SU-DHL-6 (cell line): ENCODE measurements at regions not wholly inside any gene's neighbourhood (a gene's known extent, or its start where the extent isn't known, plus 50 kb on each side); places are given as distances from the start of the nearest gene placed in this dataset.

Experiments used
- H2AFZ ChIP-seq: fragments of 200-600 bp; sonication (generic); 2 replicates; pipeline ENCODE4 v1.6.1; 2014; ENCODE audit warnings: low read depth, mild to moderate bottlenecking, moderate library complexity, mixed read lengths, antibody characterized with exemption, low read length; ENCODE audit not compliant: severe bottlenecking
- H3F3A ChIP-seq: fragments of 200-600 bp; shearing (Covaris generic); 2 replicates; pipeline ENCODE4 v1.6.0; 2016; ENCODE audit warnings: antibody characterized with exemption, mild to moderate bottlenecking; ENCODE audit not compliant: insufficient read depth
- H3K27ac ChIP-seq: fragments of 200-600 bp; sonication (generic); 2 replicates; pipeline ENCODE4 v1.5.1; 2016; ENCODE audit warnings: low read depth, mild to moderate bottlenecking, low read length, moderate library complexity, mixed read lengths
- H3K27me3 ChIP-seq: fragments of 200-600 bp; sonication (generic), shearing (Covaris generic); 2 replicates; pipeline ENCODE4 v1.6.0; 2014; ENCODE audit warnings: mild to moderate bottlenecking, low read length
- H3K36me3 ChIP-seq: fragments of 200-600 bp; sonication (generic); 2 replicates; pipeline ENCODE4 v1.6.1; 2014; ENCODE audit warnings: mild to moderate bottlenecking, low read length, mixed read lengths
- H3K4me2 ChIP-seq: fragments of 300-600, 200-600 bp; shearing (Covaris generic), sonication (generic); 2 replicates; pipeline ENCODE4 v1.6.0; 2014; ENCODE audit warnings: low read length, low read depth, mild to moderate bottlenecking; ENCODE audit not compliant: poor library complexity, severe bottlenecking
- H3K4me3 ChIP-seq: fragments of 200-600 bp; sonication (generic); 2 replicates; pipeline ENCODE4 v1.5.1; 2014; ENCODE audit warnings: antibody characterized with exemption, low read length, mild to moderate bottlenecking, mixed read lengths; ENCODE audit not compliant: insufficient read depth, poor library complexity, severe bottlenecking
- H3K79me2 ChIP-seq: fragments of 200-600 bp; sonication (generic); 2 replicates; pipeline ENCODE4 v1.6.1; 2014; ENCODE audit warnings: mild to moderate bottlenecking, low read length, moderate library complexity; ENCODE audit not compliant: insufficient read depth
- H3K9ac ChIP-seq: fragments of 200-600 bp; sonication (generic); 2 replicates; pipeline ENCODE4 v1.7.0; 2014; ENCODE audit warnings: mild to moderate bottlenecking, low read length
- H3K9me2 ChIP-seq: fragments of 200-600 bp; sonication (generic); replicated peaks from 2 replicates; pipeline ENCODE4 v1.6.1; 2014; ENCODE audit warnings: low read length; ENCODE audit not compliant: insufficient read depth
- H3K9me3 ChIP-seq: fragments of 200-600 bp; sonication (generic); 2 replicates; pipeline ENCODE4 v1.6.1; 2014; ENCODE audit warnings: low read length, mixed read lengths; ENCODE audit not compliant: insufficient read depth
- H4K20me1 ChIP-seq: fragments of 200-600 bp; sonication (generic); 2 replicates; pipeline ENCODE4 v1.6.1; 2014; ENCODE audit warnings: low read depth, mild to moderate bottlenecking, antibody characterized with exemption, low read length, moderate library complexity, mixed read lengths
- CTCF ChIP-seq: fragments of 200-600 bp; sonication (generic); IDR thresholded peaks from one replicate; pipeline ENCODE4 v1.5.1; 2017; ENCODE audit warnings: antibody characterized with exemption, mild to moderate bottlenecking, low read length, moderate library complexity; ENCODE audit not compliant: insufficient read depth, poor library complexity, severe bottlenecking
- EZH2phosphoT487 ChIP-seq: fragments of 200-600 bp; sonication (generic), shearing (Covaris generic); conservative IDR thresholded peaks from 2 replicates; pipeline ENCODE4 v1.6.1; 2018; ENCODE audit warnings: mild to moderate bottlenecking, antibody characterized with exemption, low read length, moderate library complexity, mixed read lengths

GRCh38 chr14:106874350-106874749 is 1348.0 kb downstream of the TMEM121 start:
- no peak overlapping the region for H3K4me2 ChIP-seq
- no peak overlapping the region for H3K9ac ChIP-seq
- H3K4me3 ChIP-seq: no peak overlapping the region
- H3K9me2 ChIP-seq: no peaks in the 10 kb centered on the region
- H4K20me1 ChIP-seq: no peaks in the 10 kb centered on the region
- no peaks in the 10 kb centered on the region for H3K27me3 ChIP-seq
- peaks cover 12% of the 10 kb centered on the region for H3F3A ChIP-seq
- H2AFZ ChIP-seq: no peak overlapping the region
- no peaks in the 10 kb centered on the region for H3K36me3 ChIP-seq
- H3K9me3 ChIP-seq: no peaks in the 10 kb centered on the region
- no peaks in the 10 kb centered on the region for H3K79me2 ChIP-seq
- no peak overlapping the region for H3K27ac ChIP-seq
- TF ChIP-seq CTCF: no peak
- TF ChIP-seq EZH2phosphoT487: no peak

GRCh38 chr14:106875503-106875902 is 1349.1 kb downstream of the TMEM121 start:
- H3K79me2 ChIP-seq: no peaks in the 10 kb centered on the region
- H2AFZ ChIP-seq: peak overlapping the region; percentile 57
- no peaks in the 10 kb centered on the region for H3K9me3 ChIP-seq
- H3K36me3 ChIP-seq: no peaks in the 10 kb centered on the region
- H3K9me2 ChIP-seq: no peaks in the 10 kb centered on the region
- H4K20me1 ChIP-seq: no peaks in the 10 kb centered on the region
- no peak overlapping the region for H3K9ac ChIP-seq
- no peaks in the 10 kb centered on the region for H3K27me3 ChIP-seq
- H3K4me3 ChIP-seq: no peak overlapping the region
- TF ChIP-seq EZH2phosphoT487: no peak
- peak; percentile 97 for TF ChIP-seq CTCF
- H3K27ac ChIP-seq: no peak overlapping the region
- peaks cover 12% of the 10 kb centered on the region for H3F3A ChIP-seq
- H3K4me2 ChIP-seq: peak overlapping the region; percentile 11

DNA sequence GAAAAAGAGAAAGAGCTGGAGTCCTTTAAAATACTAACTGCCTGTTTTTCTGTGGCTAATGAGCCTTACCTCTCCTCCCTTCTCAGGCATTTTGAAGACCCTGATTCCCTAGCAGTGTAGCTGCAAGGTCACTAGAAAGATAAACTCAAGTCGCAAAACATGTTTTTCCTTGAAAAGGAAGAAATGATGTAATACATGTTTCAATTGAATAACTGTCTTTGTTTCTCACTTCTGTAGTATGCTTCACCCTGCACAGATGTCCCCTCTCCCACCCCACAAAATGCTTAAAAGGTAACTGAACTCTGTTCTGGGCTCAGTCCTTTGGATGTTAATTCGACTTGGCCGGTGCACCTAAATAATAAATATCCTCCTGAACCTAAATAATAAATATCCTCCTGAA is 1350.3 kb downstream of the TMEM121 start:
- H4K20me1 ChIP-seq: no peaks in the 10 kb centered on the region
- no peaks in the 10 kb centered on the region for H3K9me2 ChIP-seq
- no peaks in the 10 kb centered on the region for H3K79me2 ChIP-seq
- no peaks in the 10 kb centered on the region for H3K27me3 ChIP-seq
- H3K27ac ChIP-seq: no peak overlapping the region
- no peak overlapping the region for H3K4me3 ChIP-seq
- no peaks in the 10 kb centered on the region for H3K9me3 ChIP-seq
- H3K36me3 ChIP-seq: no peaks in the 10 kb centered on the region
- no peak overlapping the region for H3K4me2 ChIP-seq
- TF ChIP-seq EZH2phosphoT487: no peak
- no peak for TF ChIP-seq CTCF
- H2AFZ ChIP-seq: no peak overlapping the region
- H3F3A ChIP-seq: peaks cover 12% of the 10 kb centered on the region
- H3K9ac ChIP-seq: no peak overlapping the region

DNA sequence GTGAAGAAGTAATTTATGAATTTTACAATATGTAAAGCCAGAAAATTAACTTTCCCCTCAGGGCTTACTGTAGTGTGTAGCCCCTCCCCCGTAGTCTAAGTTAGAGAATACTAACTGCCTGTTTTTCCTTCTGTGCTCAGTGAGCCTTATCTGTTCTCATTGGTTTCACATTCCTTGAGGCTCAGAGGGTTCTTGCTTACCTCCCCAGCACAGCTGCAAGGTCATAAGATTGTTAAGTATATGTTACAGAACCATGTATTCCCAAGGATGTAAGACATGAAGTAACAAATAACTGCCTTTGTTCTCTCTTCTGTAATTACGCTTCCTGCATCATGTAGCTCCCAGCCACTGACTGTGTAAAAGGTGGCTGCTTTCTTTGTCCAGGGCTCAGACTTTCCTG is 1351.1 kb downstream of the TMEM121 start:
- H3K4me3 ChIP-seq: no peak overlapping the region
- no peak overlapping the region for H2AFZ ChIP-seq
- no peak for TF ChIP-seq EZH2phosphoT487
- TF ChIP-seq CTCF: no peak
- H3F3A ChIP-seq: peaks cover 12% of the 10 kb centered on the region
- H4K20me1 ChIP-seq: no peaks in the 10 kb centered on the region
- H3K27ac ChIP-seq: no peak overlapping the region
- no peaks in the 10 kb centered on the region for H3K79me2 ChIP-seq
- no peaks in the 10 kb centered on the region for H3K27me3 ChIP-seq
- H3K9ac ChIP-seq: no peak overlapping the region
- H3K9me2 ChIP-seq: no peaks in the 10 kb centered on the region
- no peaks in the 10 kb centered on the region for H3K9me3 ChIP-seq
- H3K36me3 ChIP-seq: no peaks in the 10 kb centered on the region
- H3K4me2 ChIP-seq: no peak overlapping the region
